ENCODE measurements at regions not wholly inside any gene's neighbourhood (a gene's known extent, or its start where the extent isn't known, plus 50 kb on each side); places are given as distances from the start of the nearest gene placed in this dataset.

DNA sequence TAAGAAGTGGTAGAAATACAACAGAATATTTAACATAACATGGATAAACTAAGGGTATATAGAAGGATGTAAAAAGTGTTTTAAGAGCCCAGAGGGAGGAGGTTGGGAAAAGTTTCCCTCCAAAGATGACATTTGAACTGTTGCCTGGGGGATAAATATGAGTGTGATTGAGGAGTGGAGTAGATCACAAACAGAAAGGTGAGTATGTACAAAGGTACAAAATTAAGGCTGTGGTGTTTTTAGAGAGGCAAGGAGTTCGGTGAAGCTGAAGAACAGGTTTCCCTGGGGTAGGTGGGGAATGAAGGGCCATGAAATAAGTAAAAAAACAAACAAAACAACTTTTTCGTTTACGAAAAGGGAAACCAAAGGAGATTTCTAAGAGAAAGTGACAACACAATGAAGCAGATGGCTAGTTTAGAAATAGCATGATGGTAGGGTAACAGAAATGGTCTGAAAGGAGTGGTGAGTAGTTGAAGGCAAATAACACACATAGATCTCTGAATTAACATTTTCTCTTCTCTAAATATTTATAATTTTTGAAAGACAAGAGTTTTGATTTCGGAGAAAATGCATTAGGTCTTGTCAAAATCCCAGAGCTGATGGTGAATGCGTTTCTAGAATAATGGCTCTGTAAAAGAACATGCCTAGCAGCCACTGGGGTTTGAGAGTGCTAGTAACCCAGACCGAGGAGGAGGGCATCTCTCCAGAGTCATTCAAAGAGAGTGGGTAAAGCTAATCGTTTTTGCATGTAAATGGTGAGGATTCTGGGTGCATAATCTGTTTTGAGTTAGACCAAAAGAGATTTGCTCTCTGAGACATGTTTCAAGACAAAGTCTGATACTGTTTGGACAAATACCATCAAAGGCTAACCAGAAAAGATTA, 240.4 kb upstream of the DCN start:
- no peak for ATAC-seq

DNA sequence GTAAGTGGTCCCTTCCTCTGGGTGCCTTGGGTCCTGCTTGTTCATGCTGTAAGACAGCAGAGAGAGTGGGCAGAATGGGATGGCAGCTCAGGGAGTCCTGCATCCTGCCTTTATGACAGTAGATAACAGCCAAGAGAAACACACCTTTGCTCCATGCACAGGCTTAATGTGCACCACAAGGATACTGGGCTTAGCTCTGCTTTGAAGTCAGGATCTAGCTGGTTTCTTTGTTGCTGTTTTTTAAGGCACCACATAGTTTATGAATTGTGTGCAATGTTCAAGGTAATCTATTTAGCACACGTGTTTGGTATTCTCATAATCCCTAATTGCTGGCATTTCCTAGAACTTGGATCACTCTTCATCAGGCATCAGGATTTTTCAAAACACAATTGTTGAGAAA, 239.5 kb upstream of the DCN start:
- no peak for ATAC-seq

DNA sequence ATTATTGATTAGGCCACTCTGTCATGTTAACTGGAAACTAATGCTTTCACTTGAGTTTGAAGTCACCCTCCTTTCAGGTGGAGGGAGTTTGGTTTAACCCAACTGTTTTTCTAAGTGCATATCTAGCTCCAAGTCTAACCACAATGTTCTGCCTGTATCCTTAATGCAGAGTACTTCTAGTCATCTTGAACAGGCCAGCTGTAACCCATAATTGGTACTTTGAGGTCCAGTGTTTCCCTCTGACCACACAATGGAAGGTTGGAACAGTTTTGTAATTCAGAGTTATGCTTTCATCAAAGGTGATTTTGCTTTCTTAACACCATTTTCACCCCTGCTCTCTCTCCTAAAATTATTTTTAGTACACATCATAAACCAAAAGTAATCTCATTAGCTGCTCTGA, 237.2 kb upstream of the DCN start:
- ATAC-seq: no peak

DNA sequence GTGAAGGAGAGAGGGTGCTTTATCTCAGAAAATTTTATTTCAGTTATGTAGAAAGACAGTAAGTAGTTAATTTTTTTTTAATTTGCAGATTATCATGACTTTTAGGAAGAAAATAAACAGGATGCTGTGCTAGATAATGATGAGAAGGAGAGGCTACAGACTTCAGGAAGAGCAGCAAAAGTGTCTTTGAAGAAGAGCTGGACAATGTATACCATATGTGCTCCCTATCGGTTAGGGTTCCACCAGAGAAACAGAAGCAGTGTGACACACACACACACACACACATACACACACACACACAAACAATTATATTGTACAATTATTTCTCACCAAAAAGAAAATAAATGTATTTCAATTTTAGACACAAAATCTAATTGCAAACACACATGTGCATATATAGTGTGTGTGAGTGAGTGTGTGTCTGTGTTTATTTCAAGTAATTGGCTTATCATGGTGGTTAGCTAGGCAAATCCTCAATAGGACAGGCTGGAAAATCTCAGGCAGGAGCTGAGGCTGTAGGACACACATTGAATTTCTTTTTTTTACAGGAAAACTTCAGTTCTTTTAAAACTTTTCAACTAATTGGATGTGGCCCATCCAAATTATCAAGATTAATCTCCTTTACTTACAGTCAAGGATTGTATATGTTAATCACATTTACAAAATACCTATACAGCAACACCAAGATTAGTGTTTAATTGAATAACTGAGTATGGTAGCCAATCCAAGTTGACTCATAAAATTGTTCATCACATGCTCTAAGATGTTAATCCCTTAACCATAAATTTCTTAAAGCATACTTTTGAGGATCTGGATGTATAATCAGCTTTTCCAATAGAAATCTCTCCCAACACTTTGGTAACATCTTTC, 235.8 kb upstream of the DCN start:
- no peak for ATAC-seq

DNA sequence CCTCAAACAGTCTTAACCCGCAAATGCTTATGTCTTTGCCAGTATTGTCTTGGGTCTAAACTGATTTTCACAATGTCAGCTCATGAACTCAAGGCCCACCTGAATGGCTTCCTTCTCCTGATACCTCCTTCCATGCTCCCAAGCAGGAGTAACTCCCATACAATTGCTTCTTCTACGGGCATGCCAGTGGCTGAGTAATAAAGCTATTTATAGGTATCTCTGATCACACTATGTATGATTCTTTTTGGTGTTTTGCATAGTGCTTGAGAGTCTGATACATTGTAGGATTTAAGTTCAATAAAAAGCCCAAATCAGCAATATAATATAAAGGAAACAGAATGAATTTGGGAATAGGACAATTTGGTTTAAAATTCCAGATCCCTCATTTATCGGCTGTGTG, 235.0 kb upstream of the DCN start:
- no peak for ATAC-seq

DNA sequence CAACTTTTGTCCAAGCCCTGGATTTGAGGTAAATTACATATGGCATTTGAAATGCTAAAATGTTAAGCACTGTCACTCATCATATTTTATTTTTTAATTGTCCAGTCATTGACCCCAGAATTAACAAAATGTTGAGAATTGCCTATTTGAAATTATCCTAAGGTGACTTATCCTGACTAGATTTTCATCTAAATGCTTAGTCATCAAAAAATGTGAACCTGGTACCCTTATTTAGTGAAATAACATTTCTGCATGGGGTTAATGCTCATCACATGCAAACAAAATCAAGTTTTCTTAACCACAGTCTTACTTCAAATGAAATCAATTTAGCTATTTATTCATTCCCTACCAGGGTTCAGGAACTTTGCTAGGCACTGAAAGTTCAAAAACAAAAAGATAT, 232.0 kb upstream of the DCN start:
- ATAC-seq: no peak

DNA sequence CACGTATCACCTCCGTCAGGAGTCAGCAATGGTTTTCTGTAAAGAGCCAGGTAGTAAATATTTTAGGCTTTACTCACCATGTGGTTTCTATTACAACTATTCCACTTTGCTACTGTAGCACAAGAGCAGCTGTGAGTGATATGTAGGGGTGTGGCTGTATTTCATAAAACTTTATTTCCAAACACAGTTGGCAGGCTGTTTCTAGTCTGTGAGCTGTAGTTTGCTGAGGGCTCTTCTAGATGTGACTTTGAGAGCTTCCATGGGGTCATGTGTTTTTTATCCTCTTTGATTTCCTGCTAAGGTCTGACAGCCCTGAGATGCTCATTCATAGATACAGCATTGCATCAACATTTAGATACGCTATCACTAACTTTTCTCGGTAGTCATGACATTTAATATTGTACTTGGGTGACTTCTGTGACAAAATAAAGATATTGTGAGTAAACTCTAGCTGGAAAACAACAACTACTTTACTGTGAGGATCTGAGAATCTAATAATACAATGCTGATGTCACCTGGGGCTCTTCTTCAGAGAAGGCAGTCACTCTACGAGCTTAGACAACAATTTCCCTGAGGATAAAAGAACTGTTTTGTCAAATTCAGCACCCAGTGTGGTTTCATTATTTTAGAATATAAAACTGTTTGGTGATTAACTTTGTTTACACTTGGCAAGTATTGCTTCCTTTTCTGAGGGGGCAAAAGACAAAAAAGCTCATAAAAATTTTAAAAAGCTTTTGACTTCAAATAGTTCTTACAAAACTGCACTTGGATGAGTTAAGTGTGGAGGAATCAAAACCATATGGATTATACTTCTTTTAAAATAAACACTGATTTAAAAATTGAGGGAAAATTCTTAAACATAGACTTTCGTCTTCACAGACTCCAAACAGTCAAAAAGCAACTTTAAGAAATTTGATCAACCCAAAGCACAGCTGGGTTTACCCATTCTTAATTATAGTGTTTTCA, 231.2 kb upstream of the DCN start:
- ATAC-seq: no peak

DNA sequence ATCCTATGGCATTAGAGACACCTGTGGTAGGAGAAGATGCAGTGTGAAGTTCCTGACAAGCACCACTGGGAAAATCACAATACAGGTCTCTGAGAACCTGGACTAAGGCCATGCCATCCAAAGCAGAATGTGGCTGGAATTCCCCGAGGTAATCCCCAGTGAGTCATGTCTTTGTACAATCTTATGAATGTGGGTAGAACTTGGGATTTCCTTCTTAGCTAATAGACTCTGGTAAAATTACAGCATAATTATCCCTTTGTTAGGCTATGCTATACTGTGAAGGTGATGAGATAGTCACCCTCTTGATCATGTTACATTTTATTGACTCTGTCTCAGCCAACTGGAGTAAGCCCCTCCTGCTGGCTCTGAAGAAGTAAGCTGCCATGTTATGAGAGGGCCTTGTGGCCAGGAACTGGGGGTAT, 224.3 kb upstream of the DCN start:
- peak; percentile 28 to 45 for ATAC-seq

DNA sequence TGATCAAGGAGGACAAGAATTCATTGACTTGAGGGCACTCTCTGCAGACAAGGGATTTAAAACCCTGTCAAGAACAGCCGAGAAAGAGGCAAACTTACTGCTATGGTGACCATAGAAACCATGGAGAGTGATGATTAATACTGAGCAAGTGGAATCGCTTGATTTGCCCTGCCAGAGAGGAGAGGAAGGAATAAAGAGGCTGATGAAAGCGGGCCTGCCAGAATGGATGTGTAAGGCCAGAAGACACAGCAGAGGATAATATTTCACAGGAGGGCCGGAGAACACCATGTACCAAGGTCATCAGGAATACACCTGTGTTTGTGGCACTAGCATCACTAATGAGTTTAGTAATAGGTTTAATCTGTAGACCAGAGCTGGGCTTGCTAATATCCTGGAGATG, 221.8 kb upstream of the DCN start:
- no peak for ATAC-seq

DNA sequence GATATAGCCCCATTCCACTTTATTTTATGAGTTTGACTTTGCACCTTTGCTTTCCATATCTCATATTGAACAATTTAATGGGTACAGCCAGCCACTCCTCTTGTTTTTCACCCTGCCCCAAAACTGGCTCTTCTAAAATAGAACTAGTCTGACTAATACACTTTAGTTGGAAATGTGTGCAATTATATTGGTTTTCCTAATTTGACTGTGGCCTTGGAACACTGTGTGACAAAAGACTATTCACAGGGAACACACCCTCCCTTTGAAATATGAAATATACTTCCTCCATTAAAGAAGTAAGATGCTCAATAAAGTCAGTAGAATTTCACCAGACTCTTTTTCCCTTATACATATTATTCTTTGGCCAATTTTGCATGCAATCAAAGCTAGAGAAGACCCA, 218.6 kb upstream of the DCN start:
- no peak for ATAC-seq

DNA sequence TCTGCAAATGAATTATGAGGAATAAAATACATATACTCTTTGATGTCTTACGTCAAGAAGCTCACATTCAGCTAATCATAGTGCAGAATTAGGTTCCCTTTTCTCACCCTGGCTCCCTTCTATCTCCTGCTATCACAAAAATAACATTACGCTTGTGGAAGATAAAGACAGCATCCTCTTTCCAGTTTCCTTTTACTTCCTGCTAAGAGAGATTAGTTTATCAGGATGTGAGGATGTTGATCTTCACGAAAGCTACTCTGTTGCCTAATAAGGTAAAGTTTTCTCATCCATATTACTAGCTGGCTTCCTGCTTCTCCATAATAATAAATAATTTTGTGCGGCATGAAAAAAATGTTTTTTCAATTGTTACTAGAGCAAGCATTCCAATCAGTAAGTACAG, 217.7 kb upstream of the DCN start:
- ATAC-seq: no peak

DNA sequence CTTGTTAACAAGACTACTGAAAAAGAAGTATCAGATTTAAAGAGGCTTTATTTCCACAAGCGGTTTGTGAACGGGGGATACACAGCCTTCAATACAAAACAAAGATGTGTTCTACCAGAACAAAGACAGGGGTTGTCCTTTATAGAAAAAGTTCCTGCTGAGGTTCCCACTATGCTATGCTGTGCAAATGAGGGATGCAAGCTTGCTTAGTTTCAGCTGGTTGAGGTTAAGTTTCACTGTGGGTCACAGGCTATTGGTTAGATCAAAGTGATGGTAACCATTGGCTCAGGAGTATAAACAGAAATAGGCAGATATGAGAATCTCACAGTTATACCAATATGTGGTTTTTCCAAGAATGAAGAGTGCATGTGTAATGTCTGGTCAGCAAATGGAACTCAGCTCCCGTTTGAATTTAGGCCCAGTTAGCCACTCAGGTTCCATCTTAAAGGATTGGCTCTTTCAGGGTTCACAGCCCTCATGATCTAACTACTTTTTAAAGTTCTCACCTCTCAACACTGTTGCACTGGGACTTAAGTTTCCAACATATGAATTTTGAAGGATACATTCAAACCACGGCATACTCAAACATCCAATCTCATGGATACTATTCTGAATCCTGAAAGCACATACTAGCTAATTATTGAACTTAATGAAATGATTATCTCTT, 215.4 kb upstream of the DCN start:
- no peak for ATAC-seq

DNA sequence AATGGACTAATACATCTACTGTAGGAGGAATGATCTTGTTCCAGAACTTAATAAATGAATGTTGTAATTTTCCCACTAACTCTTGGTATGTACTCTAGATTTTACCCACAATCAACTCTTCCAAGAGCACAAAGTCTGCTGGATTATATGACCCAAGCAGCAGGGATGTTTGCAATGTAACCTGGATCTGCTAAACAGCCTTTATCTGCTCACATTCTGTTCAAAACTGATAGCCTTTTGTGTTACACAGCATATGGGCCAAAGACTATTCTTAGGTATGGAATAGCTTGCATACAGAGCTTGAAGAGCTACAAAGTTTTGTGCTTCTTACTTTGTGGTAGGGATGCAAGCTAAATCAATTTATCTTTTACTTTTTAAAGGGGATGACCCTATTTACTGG, 213.7 kb upstream of the DCN start:
- no peak for ATAC-seq

DNA sequence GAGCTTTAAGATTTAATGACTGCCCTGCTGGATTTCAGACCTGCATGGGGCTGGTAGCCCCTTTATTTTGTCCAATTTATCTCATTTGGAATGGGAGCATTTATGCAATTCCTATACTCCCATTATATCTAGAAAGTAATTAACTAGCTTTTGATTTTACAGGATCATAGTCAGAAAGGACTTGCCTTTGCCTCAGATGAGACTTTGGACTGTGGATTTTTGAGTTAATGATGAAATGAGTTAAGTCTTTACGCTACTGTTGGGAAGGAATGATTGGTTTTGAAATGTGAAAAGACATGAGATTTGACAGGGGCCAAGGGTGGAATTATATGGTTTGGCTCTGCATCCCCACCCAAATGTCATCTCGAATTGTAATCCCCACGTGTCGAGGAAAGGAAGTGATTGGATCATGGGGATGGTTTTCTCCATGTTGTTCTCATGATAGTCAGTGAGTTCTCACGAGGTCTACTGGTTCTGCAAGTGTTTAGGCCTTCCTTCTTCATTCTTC, 213.1 kb upstream of the DCN start:
- ATAC-seq: no peak

DNA sequence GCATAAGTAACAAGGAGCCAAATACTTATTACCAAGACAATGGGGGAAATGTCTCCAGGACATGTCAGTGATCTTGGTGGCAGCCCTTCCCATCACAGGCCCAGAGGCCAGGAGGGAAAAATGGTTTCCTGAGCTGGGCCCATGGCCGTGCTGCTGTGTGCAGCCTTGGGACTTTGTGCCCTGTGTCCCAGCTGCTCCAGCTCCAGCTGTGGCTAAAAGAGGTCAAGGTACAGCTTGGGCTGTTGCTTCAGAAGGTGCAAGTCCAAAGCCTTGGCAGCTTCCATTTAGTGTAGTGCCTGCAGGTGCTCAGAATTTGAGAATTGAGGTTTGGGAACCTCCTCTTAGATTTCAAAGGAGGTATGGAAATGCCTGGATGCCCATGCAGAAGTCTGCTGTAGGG, 212.3 kb upstream of the DCN start:
- ATAC-seq: no peak

DNA sequence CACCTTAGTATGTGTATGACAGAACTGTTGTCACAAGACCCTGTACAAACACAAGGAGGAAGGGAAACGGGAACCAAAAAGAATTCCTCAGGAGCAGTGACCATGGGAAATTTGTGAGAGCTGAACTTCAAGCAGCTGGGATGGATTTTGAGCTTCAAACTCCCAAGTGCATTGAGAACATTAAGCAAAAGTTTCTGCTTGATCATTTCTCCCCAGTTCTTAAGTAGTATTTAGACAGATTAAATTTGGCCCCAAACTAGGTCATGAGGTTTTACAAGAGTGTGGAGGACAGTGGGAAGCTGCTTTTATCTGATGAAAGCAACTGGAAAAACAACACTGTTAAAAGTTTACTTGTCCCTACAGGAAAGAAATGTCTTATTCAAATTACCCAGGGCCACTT, 206.0 kb upstream of the DCN start:
- no peak for ATAC-seq

DNA sequence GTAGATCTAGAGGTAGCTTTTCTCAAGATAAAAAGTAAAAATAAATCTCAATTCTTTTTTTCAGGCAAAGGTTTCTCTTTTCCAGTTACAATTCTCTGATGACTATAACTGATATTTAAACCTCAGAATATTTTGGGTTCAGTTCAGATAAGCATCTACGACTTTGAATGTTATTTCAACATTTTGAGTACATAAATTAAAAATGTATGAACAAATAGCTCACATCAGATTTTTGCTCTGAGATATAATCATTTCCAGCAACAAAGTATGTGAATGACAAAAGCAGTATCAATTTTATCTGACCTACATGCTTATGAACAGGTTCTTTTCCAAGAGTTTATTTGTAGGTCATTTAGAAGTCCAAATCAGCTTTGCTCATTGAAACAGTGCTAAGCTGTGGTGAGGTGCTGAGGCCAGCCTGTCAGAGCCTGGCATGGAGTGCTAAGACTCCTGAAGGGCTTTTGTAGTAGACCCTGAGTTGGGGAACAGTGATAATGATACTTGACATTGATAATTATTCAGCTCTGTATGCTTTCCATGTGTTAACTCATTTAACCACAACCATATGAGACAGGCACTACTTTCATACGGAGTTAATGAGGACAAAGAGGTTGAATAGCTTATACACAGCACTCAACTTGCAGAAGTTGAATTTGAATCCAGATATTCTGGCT, 205.0 kb upstream of the DCN start:
- peak; percentile 41 to 65 for ATAC-seq

DNA sequence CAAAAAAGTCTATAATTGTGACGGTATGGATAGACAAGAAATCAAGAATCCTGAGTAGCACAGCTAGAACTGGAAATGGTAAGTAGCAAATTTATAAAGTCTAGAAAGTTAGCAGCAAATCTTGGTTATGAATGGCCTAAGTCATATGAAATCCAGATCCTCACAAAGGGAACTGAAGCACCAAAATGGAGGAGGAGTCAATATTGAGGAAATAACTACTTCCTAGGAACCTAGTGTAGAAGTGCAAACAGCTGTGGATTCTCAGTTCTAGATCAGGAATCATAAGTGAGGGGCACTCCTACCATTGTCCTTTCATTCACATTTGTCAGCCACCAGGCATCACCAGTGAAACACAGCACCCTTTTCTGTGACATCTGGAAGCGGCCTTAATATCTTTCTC, 202.2 kb upstream of the DCN start:
- no peak for ATAC-seq

DNA sequence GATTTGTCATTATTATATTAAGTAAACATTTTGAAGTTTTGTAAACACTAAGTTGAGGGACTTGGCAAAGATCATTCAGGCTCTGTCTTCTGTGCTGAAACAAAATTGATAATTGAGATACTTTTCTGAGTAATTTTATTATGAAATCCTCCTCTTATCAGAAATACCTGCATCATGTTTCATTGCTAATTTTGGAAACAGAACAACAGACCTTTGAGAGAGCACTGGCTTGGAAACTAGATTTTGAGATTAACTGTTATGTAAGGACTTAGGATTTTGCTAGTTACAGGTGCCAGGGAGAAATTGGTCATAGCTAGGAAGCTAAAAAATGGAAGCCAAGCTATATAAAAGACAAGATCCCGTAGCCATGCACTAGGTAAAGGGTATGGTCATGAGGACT, 201.7 kb upstream of the DCN start:
- no peak for ATAC-seq

DNA sequence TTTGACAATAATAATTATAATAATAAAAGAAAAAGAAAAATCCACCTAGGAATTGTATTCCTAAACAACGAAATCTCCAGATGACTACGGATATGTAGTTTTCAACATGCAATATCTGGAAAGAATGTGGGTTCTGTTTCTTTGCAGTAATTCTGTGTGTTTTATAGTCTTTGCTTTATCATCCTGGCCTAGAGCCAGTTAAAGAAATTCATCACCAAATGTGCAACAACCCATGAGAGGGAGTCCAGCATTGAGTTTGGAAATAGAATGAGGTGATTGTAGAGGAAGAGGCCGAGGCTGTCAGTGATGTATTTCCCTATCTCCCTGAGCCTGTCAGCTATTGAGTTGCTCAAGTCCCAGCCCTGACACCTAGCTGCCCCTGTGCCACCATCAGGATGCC, 200.5 kb upstream of the DCN start:
- no peak for ATAC-seq

DNA sequence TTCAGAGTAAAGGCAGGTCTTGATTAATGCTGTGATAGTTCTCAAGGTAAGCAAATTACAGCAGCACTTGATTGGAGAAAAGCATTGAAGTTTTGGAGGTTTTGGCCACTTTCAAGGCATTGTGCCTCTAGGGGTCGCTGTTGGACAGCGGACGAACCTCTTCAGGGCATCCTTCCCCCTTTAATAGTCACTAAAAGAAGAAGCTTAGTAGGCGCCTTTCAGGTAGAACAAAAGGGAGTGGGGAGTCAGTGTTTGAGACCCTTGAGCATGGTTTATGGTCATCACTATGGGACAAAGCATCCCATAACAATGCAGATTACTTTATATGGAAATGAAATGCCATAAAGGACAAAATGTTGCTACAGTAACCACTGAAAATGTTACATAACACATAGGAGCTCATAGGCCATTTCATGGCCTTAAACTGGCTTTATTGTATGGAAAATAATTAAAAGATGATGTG, 199.5 kb upstream of the DCN start:
- ATAC-seq: peak; percentile 41 to 73
